ENCODE measurements at regions not wholly inside any gene's neighbourhood (a gene's known extent, or its start where the extent isn't known, plus 50 kb on each side); places are given as distances from the start of the nearest gene placed in this dataset.

GRCh38 chr12:83850531-83850930 lies 1062.1 kb downstream of the SLC6A15 start:
- Histone ChIP-seq H3K79me2 (ENCODE audit: insufficient read depth, low read length) (no peaks in the 10 kb centered on the region), H3K36me3 (ENCODE audit: insufficient read depth, low read length) (no peaks in the 10 kb centered on the region), H3K27ac (ENCODE audit: low read depth, low read length, poor library complexity, severe bottlenecking) (no peak overlapping the region), H3K4me1 (ENCODE audit: insufficient read depth, low read length, severe bottlenecking) (no peaks in the 10 kb centered on the region), H3K9ac (ENCODE audit: low read length) (no peak overlapping the region), H3K27me3 (ENCODE audit: insufficient read depth, low read length) (no peaks in the 10 kb centered on the region), H3K9me3 (ENCODE audit: low read length) (no peaks in the 10 kb centered on the region), H2AFZ (ENCODE audit: low read length) (no peak overlapping the region), H3K9me2 (ENCODE audit: low read depth, low read length) (no peaks in the 10 kb centered on the region), H3K4me3 (ENCODE audit: low read depth, low read length, poor library complexity, severe bottlenecking) (no peak overlapping the region), H3F3A (ENCODE audit: insufficient read depth, low read length) (no peaks in the 10 kb centered on the region), H3K4me2 (ENCODE audit: low read length) (no peak overlapping the region), H4K20me1 (ENCODE audit: insufficient read depth, low read length) (no peaks in the 10 kb centered on the region)
- no peak for TF ChIP-seq CTCF (IDR thresholded peaks at IDR 0.05; ENCODE audit: low read length)
- no peak for TF ChIP-seq EZH2 (IDR thresholded peaks at IDR 0.05; ENCODE audit: borderline replicate concordance, low read length)

GRCh38 chr12:83848702-83849101 lies 1063.9 kb downstream of the SLC6A15 start:
- no peaks in the 10 kb centered on the region for H3K27me3 ChIP-seq (ENCODE audit: insufficient read depth, low read length)
- TF ChIP-seq EZH2 (IDR thresholded peaks at IDR 0.05; ENCODE audit: borderline replicate concordance, low read length) (no peak), CTCF (IDR thresholded peaks at IDR 0.05; ENCODE audit: low read length) (no peak)
- no peaks in the 10 kb centered on the region for H3K36me3 ChIP-seq (ENCODE audit: insufficient read depth, low read length)
- no peak overlapping the region for H2AFZ ChIP-seq (ENCODE audit: low read length)
- no peak overlapping the region for H3K9ac ChIP-seq (ENCODE audit: low read length)
- no peak overlapping the region for H3K4me2 ChIP-seq (ENCODE audit: low read length)
- H3K9me3 ChIP-seq (ENCODE audit: low read length) = no peaks in the 10 kb centered on the region
- H3K4me1 ChIP-seq (ENCODE audit: insufficient read depth, low read length, severe bottlenecking) = no peaks in the 10 kb centered on the region
- no peaks in the 10 kb centered on the region for H3K9me2 ChIP-seq (ENCODE audit: low read depth, low read length)
- no peaks in the 10 kb centered on the region for H4K20me1 ChIP-seq (ENCODE audit: insufficient read depth, low read length)
- no peak overlapping the region for H3K4me3 ChIP-seq (ENCODE audit: low read depth, low read length, poor library complexity, severe bottlenecking)
- no peaks in the 10 kb centered on the region for H3F3A ChIP-seq (ENCODE audit: insufficient read depth, low read length)
- no peaks in the 10 kb centered on the region for H3K79me2 ChIP-seq (ENCODE audit: insufficient read depth, low read length)
- no peak overlapping the region for H3K27ac ChIP-seq (ENCODE audit: low read depth, low read length, poor library complexity, severe bottlenecking)

- H3K9ac ChIP-seq (ENCODE audit: low read length) = no peak overlapping the region
- no peaks in the 10 kb centered on the region for H3K4me1 ChIP-seq (ENCODE audit: insufficient read depth, low read length, severe bottlenecking)
- H3K79me2 ChIP-seq (ENCODE audit: insufficient read depth, low read length) = no peaks in the 10 kb centered on the region
- TF ChIP-seq EZH2 (IDR thresholded peaks at IDR 0.05; ENCODE audit: borderline replicate concordance, low read length) (no peak), CTCF (IDR thresholded peaks at IDR 0.05; ENCODE audit: low read length) (no peak)
- H3K4me3 ChIP-seq (ENCODE audit: low read depth, low read length, poor library complexity, severe bottlenecking) = no peak overlapping the region
- no peak overlapping the region for H3K4me2 ChIP-seq (ENCODE audit: low read length)
- no peaks in the 10 kb centered on the region for H4K20me1 ChIP-seq (ENCODE audit: insufficient read depth, low read length)
- H2AFZ ChIP-seq (ENCODE audit: low read length) = no peak overlapping the region
- no peaks in the 10 kb centered on the region for H3K36me3 ChIP-seq (ENCODE audit: insufficient read depth, low read length)
- no peaks in the 10 kb centered on the region for H3K27me3 ChIP-seq (ENCODE audit: insufficient read depth, low read length)
- no peaks in the 10 kb centered on the region for H3F3A ChIP-seq (ENCODE audit: insufficient read depth, low read length)
- no peaks in the 10 kb centered on the region for H3K9me3 ChIP-seq (ENCODE audit: low read length)
- no peaks in the 10 kb centered on the region for H3K9me2 ChIP-seq (ENCODE audit: low read depth, low read length)
- no peak overlapping the region for H3K27ac ChIP-seq (ENCODE audit: low read depth, low read length, poor library complexity, severe bottlenecking)
Measured at GRCh38 chr12:83843541-83843940, 1069.1 kb downstream of the SLC6A15 start.
